Uterus (tissue), 2 donors: ENCODE measurements at regions not wholly inside any gene's neighbourhood (a gene's known extent, or its start where the extent isn't known, plus 50 kb on each side); places are given as distances from the start of the nearest gene placed in this dataset.
"Not testable (repeated sequence)": the region's sequence is repeated elsewhere in the genome, so short reads cannot be mapped to it uniquely, and the experiment has no call there.

Source experiments
- POLR2A ChIP-seq, 2 donors: fragments of 450-650 bp; IDR thresholded peaks; one replicate each; pipeline ENCODE4 v1.6.1; 2016; ENCODE audit warnings: antibody characterized with exemption in 2 of 2, mild to moderate bottlenecking in 1 of 2, moderate library complexity in 1 of 2
- TF ChIP-seq, protein P1 (sequence below), 4 experiments: fragments of 200-600 bp in 2 of 4; fragments of 450-650 bp in 2 of 4; sonication (generic) in 2 of 4; IDR thresholded peaks; one replicate each; pipeline ENCODE4 v1.5.1; 2016 to 2019; ENCODE audit warnings: antibody characterized with exemption in 4 of 4, mild to moderate bottlenecking in 2 of 4, moderate library complexity in 1 of 4

- TF ChIP-seq, protein P1, sequence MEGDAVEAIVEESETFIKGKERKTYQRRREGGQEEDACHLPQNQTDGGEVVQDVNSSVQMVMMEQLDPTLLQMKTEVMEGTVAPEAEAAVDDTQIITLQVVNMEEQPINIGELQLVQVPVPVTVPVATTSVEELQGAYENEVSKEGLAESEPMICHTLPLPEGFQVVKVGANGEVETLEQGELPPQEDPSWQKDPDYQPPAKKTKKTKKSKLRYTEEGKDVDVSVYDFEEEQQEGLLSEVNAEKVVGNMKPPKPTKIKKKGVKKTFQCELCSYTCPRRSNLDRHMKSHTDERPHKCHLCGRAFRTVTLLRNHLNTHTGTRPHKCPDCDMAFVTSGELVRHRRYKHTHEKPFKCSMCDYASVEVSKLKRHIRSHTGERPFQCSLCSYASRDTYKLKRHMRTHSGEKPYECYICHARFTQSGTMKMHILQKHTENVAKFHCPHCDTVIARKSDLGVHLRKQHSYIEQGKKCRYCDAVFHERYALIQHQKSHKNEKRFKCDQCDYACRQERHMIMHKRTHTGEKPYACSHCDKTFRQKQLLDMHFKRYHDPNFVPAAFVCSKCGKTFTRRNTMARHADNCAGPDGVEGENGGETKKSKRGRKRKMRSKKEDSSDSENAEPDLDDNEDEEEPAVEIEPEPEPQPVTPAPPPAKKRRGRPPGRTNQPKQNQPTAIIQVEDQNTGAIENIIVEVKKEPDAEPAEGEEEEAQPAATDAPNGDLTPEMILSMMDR (IDR thresholded peaks at IDR 0.05) = not testable (repeated sequence)
- TF ChIP-seq POLR2A (IDR thresholded peaks at IDR 0.05) = not testable (repeated sequence)
Measured at GRCh38 chr6:5836597-5836996, 170.1 kb downstream of the NRN1 start.
